ENCODE measurements at regions not wholly inside any gene's neighbourhood (a gene's known extent, or its start where the extent isn't known, plus 50 kb on each side); places are given as distances from the start of the nearest gene placed in this dataset.

DNA sequence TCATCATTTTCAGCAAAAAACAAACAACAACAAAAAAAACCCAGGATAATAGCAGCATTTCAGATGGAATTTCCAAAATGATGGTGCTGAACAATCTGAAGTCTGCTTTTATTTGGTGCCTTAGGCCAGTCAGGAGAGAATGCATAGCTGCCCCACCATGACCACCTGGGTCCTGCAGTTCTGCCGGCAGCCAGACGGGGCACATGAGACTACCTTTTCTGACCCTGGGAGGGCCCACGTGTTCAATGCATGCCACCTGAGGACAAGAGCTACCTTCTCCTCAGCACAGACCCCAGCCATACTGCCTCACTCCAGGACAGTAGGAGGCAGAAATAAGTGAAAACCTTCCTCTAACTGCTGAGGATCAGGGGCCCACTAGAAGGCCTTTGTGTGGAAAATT is 295.8 kb upstream of the TSPY4 start:
- Histone ChIP-seq H3K36me3 (no peaks in the 10 kb centered on the region), H3K9me3 (no peaks in the 10 kb centered on the region), H3K27me3 (replicated peaks; ENCODE audit: insufficient read depth) (no peaks in the 10 kb centered on the region), H3K4me1 (ENCODE audit: control insufficient read depth in 1 of 2, low read depth in 2 of 2) (no peaks in the 10 kb centered on the region), H3K4me3 (no peak overlapping the region), H3K27ac (no peak overlapping the region)
- no peak for ATAC-seq (ENCODE audit: insufficient number of reproducible peaks, low FRiP score, low read depth)
- TF ChIP-seq CTCF (IDR thresholded peaks at IDR 0.05): no peak
- no peak for DNase-seq (ENCODE audit: low spot score)

Data from thoracic aorta (tissue), 2 donors.